ENCODE measurements at regions not wholly inside any gene's neighbourhood (a gene's known extent, or its start where the extent isn't known, plus 50 kb on each side); places are given as distances from the start of the nearest gene placed in this dataset.

- DNase-seq: no peak
Measured at GRCh38 chr11:71356280-71356876, 91.8 kb downstream of the DHCR7 start.

- no peak for DNase-seq
Measured at GRCh38 chr11:71355281-71355680, 92.9 kb downstream of the DHCR7 start.

GRCh38 chr11:71354394-71355105 lies 93.6 kb downstream of the DHCR7 start:
- DNase-seq: no peak

- no peak for DNase-seq
Measured at GRCh38 chr11:71352748-71353147, 95.4 kb downstream of the DHCR7 start.

GRCh38 chr11:71352226-71352625 lies 96.0 kb downstream of the DHCR7 start:
- no peak for DNase-seq

GRCh38 chr11:71349627-71350026 lies 97.2 kb upstream of the SHANK2 start:
- DNase-seq: no peak

- no peak for DNase-seq
Measured at GRCh38 chr11:71343828-71344400, 91.5 kb upstream of the SHANK2 start.

GRCh38 chr11:71342951-71343827 lies 90.8 kb upstream of the SHANK2 start:
- peak in 1 of 5 experiments; percentile 6 for DNase-seq

- no peak for DNase-seq
Measured at GRCh38 chr11:71342116-71342515, 89.7 kb upstream of the SHANK2 start.

GRCh38 chr11:71341596-71341995 lies 89.2 kb upstream of the SHANK2 start:
- DNase-seq: no peak

DNA sequence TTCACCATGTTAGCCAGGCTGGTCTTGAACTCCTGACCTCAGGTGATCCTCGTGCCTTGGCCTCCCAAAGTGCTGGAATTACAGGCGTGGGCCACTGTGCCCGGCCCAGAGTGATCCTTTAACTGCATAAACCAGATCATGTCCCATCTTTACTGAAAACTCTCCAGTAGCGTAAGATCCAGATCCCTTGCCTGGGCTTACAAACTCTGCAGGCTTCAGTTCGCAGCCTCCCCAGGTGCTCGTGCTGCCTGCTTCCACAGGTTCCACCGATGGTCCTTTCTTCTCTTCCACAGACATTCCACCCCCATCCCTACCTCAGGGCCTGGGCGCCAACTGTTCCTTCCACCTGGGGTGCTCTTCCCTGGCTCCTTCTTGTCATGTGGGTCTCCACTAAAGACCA lies 88.8 kb upstream of the SHANK2 start:
- no peak for DNase-seq

- no peak for DNase-seq
Measured at GRCh38 chr11:71340086-71340606, 87.8 kb upstream of the SHANK2 start.

DNA sequence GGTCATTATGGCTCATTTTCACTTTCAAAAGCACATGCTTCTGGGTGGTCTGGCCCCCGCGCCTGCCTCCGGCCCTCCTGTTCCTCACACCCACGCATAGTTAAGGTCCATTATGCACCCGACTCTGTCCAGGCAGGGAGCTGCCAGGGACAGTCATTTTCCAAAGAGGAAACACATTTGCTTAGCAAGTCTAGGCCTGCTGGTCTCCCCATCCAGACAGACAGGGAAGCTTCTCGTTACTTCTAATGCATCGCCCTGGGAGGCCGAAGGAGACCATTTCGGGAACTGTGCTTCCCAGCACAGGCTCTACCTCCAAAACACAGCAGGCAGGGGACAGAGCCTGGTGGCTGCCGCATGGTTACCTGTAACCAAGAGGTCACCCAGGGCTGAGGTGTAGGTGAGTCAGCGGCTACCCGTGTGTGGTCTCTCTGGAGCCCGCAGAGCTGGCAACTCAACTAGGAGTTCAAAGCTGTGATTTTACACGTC lies 87.1 kb upstream of the SHANK2 start:
- no peak for DNase-seq

- DNase-seq: no peak
Measured at GRCh38 chr11:71338801-71339395, 86.5 kb upstream of the SHANK2 start.

DNA sequence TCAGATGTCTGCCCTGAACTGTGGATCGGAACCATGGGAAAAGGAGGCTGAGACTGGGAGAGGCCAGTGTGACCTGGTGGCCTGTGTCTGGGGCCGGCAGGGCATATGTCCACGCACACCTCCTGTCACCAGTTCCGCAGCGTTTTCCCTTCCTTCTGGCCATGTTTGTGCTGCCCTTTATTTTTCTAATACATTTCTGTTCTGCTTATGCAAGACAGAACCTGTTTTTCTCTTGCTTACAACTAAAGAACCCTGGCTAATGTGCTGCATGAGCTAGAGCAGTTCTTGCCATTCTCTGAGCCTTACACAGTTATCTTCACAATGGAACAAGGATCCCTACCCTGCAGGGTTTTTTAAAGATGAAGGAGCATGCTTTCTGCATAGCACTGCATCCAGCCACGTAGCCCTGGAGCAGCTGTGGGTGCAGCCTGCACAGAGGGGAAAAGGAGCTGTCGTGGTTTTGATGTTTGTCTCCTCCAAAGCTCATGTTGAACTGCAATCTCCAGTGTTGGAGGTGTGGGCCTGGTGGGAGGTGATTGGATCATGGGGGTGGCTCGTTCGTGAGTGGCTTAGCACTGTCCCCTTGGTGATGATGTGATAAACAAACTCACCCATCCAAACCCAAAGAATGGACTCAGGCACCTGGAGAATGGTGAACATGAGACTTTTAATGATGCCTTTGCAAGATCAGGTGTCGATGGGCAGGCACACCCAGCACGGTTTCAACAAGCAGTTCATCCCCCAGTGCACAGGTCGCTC lies 84.8 kb upstream of the SHANK2 start:
- DNase-seq: no peak

- DNase-seq: no peak
Measured at GRCh38 chr11:71336176-71336995, 84.0 kb upstream of the SHANK2 start.

DNA sequence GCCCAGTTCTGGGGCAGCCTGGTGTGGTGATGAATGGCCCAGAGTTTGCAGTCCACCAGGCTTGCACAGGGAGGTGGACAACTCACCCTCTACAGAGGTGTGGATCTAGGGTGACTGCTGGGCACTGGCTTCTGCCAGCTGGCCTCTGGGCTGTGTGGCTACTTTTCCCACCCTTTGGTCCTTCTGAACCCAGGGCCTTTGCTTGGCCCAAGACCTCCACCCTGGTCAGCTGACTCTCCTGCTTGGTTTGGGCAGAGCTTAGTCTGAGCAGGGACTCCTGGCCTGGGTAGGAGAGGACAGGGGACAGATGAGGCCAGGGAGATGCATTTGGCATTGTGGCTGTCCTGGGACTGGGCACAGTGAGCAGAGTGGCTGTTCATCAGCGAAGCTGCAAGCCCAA lies 83.0 kb upstream of the SHANK2 start:
- DNase-seq: no peak

DNA sequence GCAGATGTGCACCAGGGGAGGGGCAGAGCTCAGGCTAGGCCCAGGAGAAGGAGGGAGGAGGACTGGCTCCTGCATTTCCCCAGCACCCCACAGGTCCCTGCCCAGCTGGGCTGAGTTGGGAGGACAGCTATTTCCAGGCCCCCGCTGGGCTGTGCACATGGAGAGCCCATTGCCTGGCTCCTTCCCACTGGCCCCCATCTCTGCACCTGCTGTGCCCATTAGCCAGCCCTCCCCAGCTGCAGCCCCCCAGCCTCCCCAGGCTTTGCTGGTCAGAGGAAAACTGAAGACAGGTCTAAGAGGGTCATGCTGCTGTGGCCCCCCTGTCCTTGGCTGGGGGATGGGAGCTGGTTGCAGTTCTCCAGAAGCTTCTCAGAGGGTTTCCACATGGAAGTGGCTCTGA lies 81.8 kb upstream of the SHANK2 start:
- no peak for DNase-seq

- DNase-seq: no peak
Measured at GRCh38 chr11:71333473-71333872, 81.1 kb upstream of the SHANK2 start.

GRCh38 chr11:71332447-71332846 lies 80.1 kb upstream of the SHANK2 start:
- DNase-seq: no peak

GRCh38 chr11:71332046-71332445 lies 79.7 kb upstream of the SHANK2 start:
- no peak for DNase-seq
